GM21423 (cell line): ENCODE measurements at regions not wholly inside any gene's neighbourhood (a gene's known extent, or its start where the extent isn't known, plus 50 kb on each side); places are given as distances from the start of the nearest gene placed in this dataset.

Experiments used
- ATAC-seq: cut with Tn5 transposase; IDR thresholded peaks from one replicate; pipeline ENCODE4 v1.9.1; 2021; ENCODE audit warnings: mild to moderate bottlenecking, moderate library complexity; ENCODE audit not compliant: unreplicated experiment

- ATAC-seq = no peak
Observed at GRCh38 chr3:163018067-163018466, 1521.5 kb downstream of the OTOL1 start.

DNA sequence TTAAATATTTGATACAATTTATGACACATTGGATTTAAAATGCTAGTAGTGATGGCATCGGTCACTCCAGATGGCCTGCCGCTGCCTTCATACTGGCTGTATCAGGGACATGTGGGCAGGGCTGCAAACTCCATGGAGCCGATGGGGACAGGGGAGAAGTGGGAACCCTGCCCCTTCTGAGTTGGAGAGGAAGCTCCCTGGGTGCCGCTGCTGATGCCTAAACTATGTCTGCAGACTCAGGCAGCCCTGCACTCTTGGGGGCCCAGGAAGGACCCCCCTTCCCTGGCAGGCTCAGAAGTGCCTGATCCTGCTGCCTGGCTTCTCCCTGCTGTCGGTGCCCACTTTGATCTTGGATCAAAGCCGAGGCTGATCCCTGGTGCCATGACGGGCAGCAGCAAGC, 1522.1 kb downstream of the OTOL1 start:
- ATAC-seq = no peak

DNA sequence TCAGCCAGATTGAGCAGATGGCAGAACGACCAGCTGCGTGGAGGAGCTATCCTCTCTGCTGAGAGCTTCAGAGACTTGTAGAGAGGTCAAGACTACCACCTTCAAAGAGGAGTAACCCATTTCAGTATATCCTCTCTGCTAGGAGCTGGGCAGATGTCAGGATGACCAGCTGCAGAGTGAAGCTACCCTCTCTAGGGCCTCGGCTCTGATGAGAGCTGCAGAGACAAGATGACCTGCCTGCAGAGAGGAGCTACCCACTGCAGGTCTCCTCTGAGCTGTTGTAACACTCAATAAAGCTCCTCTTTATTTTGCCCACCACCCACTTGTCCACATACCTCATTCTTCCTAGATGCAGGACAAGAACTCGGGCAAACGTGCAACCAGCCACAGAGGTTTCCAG, 1522.7 kb downstream of the OTOL1 start:
- no peak for ATAC-seq

DNA sequence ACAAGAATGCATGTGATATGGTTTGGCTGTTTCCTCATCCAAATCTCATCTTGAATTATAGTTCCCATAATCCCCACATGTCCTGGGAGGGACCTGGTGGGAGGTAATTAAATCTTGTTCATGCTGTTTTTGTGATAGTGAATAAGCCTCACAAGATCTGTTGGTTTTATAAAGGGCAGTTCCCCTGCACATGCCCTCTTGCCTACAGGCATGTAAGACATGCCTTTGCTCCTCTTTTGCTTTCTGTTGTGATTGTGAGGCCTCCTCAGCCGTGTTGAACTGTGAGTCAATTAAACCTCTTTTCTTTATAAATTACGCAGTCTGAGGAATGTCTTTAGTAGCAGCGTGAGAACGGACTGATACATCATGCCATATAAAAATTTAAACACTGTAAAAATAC, 1537.0 kb downstream of the OTOL1 start:
- ATAC-seq = no peak

DNA sequence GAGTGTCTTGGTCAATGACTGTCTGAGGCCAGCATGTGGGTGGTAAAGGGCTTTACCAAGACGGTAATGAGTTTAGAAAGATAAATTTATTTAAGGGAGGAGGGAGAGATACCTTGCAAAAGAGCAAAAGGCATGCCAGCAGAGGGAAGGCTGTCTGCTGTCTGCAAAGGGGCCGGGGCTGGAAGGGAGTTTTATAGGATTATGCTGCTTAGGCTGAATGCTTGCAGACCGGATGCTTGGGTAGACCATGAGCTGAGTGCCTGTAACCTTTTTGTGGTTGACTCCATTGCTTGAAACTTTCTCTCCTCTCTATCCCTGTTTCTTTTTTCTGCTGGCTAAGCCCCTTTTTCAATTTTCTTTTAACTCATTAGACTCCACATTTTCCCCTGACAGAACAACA, 1543.0 kb downstream of the OTOL1 start:
- no peak for ATAC-seq

- ATAC-seq = no peak
Observed at GRCh38 chr3:163043074-163043473, 1546.5 kb downstream of the OTOL1 start.

DNA sequence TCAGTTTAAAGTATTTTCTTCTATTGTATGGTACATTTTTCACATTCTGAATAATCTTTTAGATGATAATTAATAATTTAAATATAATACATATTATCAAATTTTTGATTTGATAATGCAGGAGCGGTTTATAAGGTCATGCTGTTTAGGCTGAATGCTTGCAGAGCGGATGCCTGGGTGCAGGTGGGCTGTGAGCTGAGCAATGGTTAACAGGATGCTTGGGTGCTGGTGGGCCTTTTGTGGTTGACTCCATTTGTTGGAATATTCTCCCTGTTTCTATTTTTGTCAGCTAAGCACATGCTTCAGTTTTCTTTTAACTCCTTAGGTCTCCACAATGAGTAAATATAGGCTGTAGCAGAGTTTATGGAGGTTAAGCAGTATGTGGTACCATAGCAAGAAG, 1549.3 kb downstream of the OTOL1 start:
- ATAC-seq = no peak

DNA sequence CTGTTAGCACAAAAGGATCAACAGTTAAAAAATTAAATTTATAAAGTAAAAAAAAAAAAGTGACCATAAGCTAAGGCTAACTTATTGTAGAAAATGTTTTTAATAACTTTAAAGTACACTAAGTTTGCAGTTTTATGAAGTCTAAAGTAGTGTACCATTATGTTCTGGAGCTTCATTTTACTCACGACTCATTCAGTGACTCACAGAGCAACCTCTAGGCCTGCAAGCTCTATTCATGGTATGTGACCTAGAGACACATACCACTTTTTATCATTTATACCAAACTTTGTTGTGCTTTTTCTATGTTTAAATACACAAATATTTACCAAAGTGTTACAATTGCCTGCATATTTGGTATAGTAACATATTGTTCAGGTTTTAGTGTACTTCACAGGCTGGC, 1552.3 kb downstream of the OTOL1 start:
- no peak for ATAC-seq

DNA sequence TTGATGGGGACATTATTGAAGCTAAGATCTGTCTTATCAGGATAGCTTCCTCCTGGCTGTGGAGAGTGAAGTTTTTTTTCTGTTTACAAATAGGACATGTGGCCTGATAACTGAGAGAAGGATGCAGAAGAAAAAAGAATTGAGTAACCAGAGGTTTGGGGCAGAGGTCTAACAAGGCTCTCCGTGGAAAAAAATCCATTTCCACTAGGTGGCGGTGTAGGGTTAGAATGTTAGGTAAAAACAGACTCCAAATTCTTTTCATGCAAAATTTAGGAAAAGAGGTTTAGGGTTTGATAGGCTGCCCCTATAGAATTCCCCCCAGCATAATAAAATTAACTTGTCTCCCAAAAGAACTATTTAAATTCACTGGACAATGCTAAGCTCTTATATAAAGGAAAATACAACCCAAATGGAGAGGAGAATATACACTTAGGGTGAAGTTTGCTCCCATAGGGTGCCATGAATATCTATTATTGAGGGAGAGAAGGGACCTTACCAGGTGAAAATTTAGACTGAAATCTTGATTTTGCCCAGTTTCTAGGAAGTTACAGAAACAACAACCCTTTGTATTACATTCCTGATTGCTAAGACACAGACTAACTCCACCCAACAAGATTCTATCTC, 1560.4 kb downstream of the OTOL1 start:
- ATAC-seq = no peak

- ATAC-seq = no peak
Observed at GRCh38 chr3:163058031-163058854, 1561.6 kb downstream of the OTOL1 start.

GRCh38 chr3:163071713-163072112, 1575.1 kb downstream of the OTOL1 start:
- ATAC-seq = no peak
